HEK293 (cell line): ENCODE measurements at regions not wholly inside any gene's neighbourhood (a gene's known extent, or its start where the extent isn't known, plus 50 kb on each side); places are given as distances from the start of the nearest gene placed in this dataset.

Experiments
- CTCF ChIA-PET: fragments of 350-600 bp; formaldehyde crosslinking; extraction: SDS; loops from one replicate; lab custom pipeline; 2021; ENCODE audit warnings: antibody characterized with exemption; lab: Yijun Ruan, JAX
- POLR2A ChIA-PET: fragments of 300-600 bp; formaldehyde crosslinking; extraction: SDS; loops from one replicate; lab custom pipeline; 2020; ENCODE audit warnings: antibody characterized with exemption, inconsistent platforms; lab: Yijun Ruan, JAX
- H3K27ac ChIP-seq: fragments of 200-500 bp; sonication (Bioruptor generic); 2 replicates; pipeline ENCODE4 v1.5.1; 2014; ENCODE audit warnings: low read depth, low read length, control low read depth, inconsistent platforms; ENCODE audit errors: extremely low read depth
- H3K36me3 ChIP-seq, 2 experiments: fragments of 200-500 bp in 1 of 2; sonication (Bioruptor generic) in 1 of 2; 1 replicate in 1 of 2; 2 replicates in 1 of 2; pipeline ENCODE4 v1.5.1; 2014 to 2017; ENCODE audit warnings: inconsistent platforms in 2 of 2, low read length in 2 of 2; ENCODE audit not compliant: control insufficient read depth in 2 of 2, insufficient read depth in 1 of 2
- H3K4me1 ChIP-seq: fragments of 200-500 bp; sonication (Bioruptor generic); 2 replicates; pipeline ENCODE4 v1.5.1; 2014; ENCODE audit warnings: mild to moderate bottlenecking, low read length, inconsistent platforms; ENCODE audit not compliant: control insufficient read depth, insufficient read depth
- H3K4me3 ChIP-seq: 2 replicates; pipeline ENCODE4 v1.5.1; 2011; ENCODE audit warnings: low read depth, mild to moderate bottlenecking, control low read depth, low read length, moderate library complexity
- H3K9me3 ChIP-seq: fragments of 200-500 bp; sonication (Bioruptor generic); 2 replicates; pipeline ENCODE4 v1.5.1; 2014; ENCODE audit warnings: low read depth, low read length, inconsistent platforms; ENCODE audit not compliant: control insufficient read depth, insufficient read depth
- GFI1B ChIP-seq: fragments of 450-650 bp; formaldehyde crosslinking; IDR thresholded peaks from 2 replicates; pipeline ENCODE4 v1.5.1; 2016; ENCODE audit warnings: missing biosample characterization, missing genetic modification characterization
- GLI4 ChIP-seq: fragments of 450-650 bp; formaldehyde crosslinking; IDR thresholded peaks from 2 replicates; pipeline ENCODE4 v1.5.1; 2016; ENCODE audit warnings: missing biosample characterization, missing genetic modification characterization
- GLIS1 ChIP-seq: fragments of 450-650 bp; formaldehyde crosslinking; IDR thresholded peaks from 2 replicates; pipeline ENCODE4 v1.5.1; 2016; ENCODE audit warnings: missing biosample characterization, missing genetic modification characterization
- GLIS2 ChIP-seq: fragments of 450-650 bp; formaldehyde crosslinking; IDR thresholded peaks from 2 replicates; pipeline ENCODE4 v1.5.1; 2016; ENCODE audit warnings: missing biosample characterization, missing genetic modification characterization
- KLF10 ChIP-seq: fragments of 450-650 bp; IDR thresholded peaks from 2 replicates; pipeline ENCODE4 v1.5.1; 2018; ENCODE audit warnings: missing biosample characterization, mild to moderate bottlenecking, missing genetic modification characterization
- OVOL3 ChIP-seq: fragments of 450-650 bp; formaldehyde crosslinking; IDR thresholded peaks from 2 replicates; pipeline ENCODE4 v1.5.1; 2016; ENCODE audit warnings: missing biosample characterization, missing genetic modification characterization
- SETDB1 ChIP-seq: IDR thresholded peaks from one replicate; pipeline ENCODE4 v1.6.1; 2017; ENCODE audit warnings: mild to moderate bottlenecking, low read length, moderate library complexity, mixed read lengths; ENCODE audit not compliant: insufficient read length
- ZNF248 ChIP-seq: fragments of 450-650 bp; formaldehyde crosslinking; IDR thresholded peaks from 2 replicates; pipeline ENCODE4 v1.5.1; 2017; ENCODE audit warnings: missing biosample characterization, missing genetic modification characterization
- ZNF302 ChIP-seq: fragments of 450-650 bp; formaldehyde crosslinking; IDR thresholded peaks from 2 replicates; pipeline ENCODE4 v1.5.1; 2016; ENCODE audit warnings: missing biosample characterization, missing genetic modification characterization, low read depth
- ZNF341 ChIP-seq: fragments of 450-650 bp; formaldehyde crosslinking; IDR thresholded peaks from 2 replicates; pipeline ENCODE4; 2016; ENCODE audit warnings: low read depth, missing biosample characterization, missing genetic modification characterization
- ZNF350 ChIP-seq: fragments of 450-650 bp; formaldehyde crosslinking; IDR thresholded peaks from 2 replicates; pipeline ENCODE4 v1.5.0; 2017; ENCODE audit warnings: missing biosample characterization, mild to moderate bottlenecking, missing genetic modification characterization
- ZNF391 ChIP-seq: fragments of 450-650 bp; formaldehyde crosslinking; IDR thresholded peaks from 2 replicates; pipeline ENCODE4 v1.5.1; 2016; ENCODE audit warnings: low read depth, missing biosample characterization, missing genetic modification characterization, borderline replicate concordance
- ZNF473 ChIP-seq: fragments of 450-650 bp; formaldehyde crosslinking; IDR thresholded peaks from 2 replicates; pipeline ENCODE4 v1.5.1; 2017; ENCODE audit warnings: missing biosample characterization, missing genetic modification characterization
- ZNF514 ChIP-seq: fragments of 450-650 bp; formaldehyde crosslinking; IDR thresholded peaks from 2 replicates; pipeline ENCODE4 v1.5.1; 2016; ENCODE audit warnings: missing biosample characterization, missing genetic modification characterization
- ZNF610 ChIP-seq: fragments of 450-650 bp; formaldehyde crosslinking; IDR thresholded peaks from 2 replicates; pipeline ENCODE4 v1.5.1; 2016; ENCODE audit warnings: missing biosample characterization, missing genetic modification characterization, borderline replicate concordance
- ZNF777 ChIP-seq: fragments of 450-650 bp; formaldehyde crosslinking; IDR thresholded peaks from 2 replicates; pipeline ENCODE4 v1.5.1; 2017; ENCODE audit warnings: missing biosample characterization, missing genetic modification characterization, borderline replicate concordance
- ZNF843 ChIP-seq: fragments of 450-650 bp; formaldehyde crosslinking; IDR thresholded peaks from 2 replicates; pipeline ENCODE4 v1.5.1; 2016; ENCODE audit warnings: missing biosample characterization, missing genetic modification characterization
- ZSCAN23 ChIP-seq: fragments of 450-650 bp; formaldehyde crosslinking; IDR thresholded peaks from 2 replicates; pipeline ENCODE4 v1.5.1; 2016; ENCODE audit warnings: missing biosample characterization, missing genetic modification characterization
- TF ChIP-seq, protein P1 (sequence below): fragments of 450-650 bp; formaldehyde crosslinking; IDR thresholded peaks from 2 replicates; pipeline ENCODE4 v1.5.1; 2016; ENCODE audit warnings: missing biosample characterization, missing genetic modification characterization, borderline replicate concordance
- TF ChIP-seq, protein P2 (sequence below): fragments of 450-650 bp; formaldehyde crosslinking; IDR thresholded peaks from 2 replicates; pipeline ENCODE4 v1.5.0; 2017; ENCODE audit warnings: missing biosample characterization, missing genetic modification characterization, borderline replicate concordance
- TF ChIP-seq, protein P3 (sequence below): IDR thresholded peaks from 2 replicates; pipeline ENCODE4 v1.6.1; 2011; ENCODE audit warnings: mild to moderate bottlenecking, low read depth, low read length, borderline replicate concordance
- TF ChIP-seq, protein P4 (sequence below): fragments of 450-650 bp; formaldehyde crosslinking; IDR thresholded peaks from 2 replicates; pipeline ENCODE4 v1.5.1; 2017; ENCODE audit warnings: missing biosample characterization, mild to moderate bottlenecking, missing genetic modification characterization, moderate library complexity

DNA sequence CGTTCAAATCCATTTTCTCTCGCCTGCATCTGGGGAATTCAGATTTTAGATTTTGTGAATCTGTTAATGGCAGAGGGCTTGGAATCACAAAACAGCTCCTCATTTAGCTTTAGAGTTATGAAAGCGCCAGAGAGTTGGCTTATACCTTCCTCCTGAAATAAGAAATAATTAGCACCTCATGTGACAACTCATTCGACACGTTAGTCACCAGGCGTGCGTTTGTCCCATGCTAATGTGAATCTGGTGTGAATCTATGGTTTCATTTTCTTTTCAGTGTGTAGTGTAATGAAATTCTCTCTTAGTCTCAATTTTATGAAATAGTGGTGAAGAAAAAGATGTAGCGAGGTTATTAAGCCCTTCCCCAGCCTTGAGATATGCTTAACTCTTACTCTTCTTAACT, 89.4 kb downstream of the EDEM1 start (continued):
- TF ChIP-seq, protein P1, sequence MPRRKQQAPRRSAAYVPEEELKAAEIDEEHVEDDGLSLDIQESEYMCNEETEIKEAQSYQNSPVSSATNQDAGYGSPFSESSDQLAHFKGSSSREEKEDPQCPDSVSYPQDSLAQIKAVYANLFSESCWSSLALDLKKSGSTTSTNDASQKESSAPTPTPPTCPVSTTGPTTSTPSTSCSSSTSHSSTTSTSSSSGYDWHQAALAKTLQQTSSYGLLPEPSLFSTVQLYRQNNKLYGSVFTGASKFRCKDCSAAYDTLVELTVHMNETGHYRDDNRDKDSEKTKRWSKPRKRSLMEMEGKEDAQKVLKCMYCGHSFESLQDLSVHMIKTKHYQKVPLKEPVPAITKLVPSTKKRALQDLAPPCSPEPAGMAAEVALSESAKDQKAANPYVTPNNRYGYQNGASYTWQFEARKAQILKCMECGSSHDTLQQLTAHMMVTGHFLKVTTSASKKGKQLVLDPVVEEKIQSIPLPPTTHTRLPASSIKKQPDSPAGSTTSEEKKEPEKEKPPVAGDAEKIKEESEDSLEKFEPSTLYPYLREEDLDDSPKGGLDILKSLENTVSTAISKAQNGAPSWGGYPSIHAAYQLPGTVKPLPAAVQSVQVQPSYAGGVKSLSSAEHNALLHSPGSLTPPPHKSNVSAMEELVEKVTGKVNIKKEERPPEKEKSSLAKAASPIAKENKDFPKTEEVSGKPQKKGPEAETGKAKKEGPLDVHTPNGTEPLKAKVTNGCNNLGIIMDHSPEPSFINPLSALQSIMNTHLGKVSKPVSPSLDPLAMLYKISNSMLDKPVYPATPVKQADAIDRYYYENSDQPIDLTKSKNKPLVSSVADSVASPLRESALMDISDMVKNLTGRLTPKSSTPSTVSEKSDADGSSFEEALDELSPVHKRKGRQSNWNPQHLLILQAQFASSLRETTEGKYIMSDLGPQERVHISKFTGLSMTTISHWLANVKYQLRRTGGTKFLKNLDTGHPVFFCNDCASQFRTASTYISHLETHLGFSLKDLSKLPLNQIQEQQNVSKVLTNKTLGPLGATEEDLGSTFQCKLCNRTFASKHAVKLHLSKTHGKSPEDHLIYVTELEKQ: no peak
- TF ChIP-seq ZNF777 (tag by site-specific recombination): no peak
- TF ChIP-seq, all 188 proteins: peak for 0

DNA sequence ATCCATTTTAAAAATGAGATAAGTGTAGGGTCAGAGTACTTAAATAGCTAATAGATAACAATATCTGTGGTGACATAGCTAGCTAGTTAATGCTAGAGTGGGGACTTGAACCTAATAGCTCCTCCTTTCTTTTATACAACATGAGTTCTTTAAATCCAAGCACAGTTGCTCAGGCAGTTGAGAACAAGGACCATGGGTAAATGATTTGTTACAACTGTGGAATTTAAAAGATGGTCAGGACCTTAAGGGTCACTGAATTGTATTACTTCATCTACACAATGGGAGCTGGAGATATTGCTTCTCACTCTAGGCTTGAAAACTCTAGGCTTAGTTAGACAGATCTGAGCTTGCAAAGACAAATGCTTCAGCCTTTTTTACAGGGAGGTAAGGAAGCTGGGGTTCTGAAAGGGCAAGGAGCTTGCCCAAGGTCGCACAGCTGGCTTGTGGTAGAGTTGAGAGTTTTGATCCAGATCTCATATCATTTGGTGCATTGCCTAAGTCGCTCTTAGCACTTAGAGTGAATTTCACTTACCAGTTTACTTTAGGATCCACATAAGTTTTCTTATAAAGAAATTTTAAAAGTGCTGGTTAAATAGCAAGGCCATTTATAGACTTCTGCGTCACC, 90.2 kb downstream of the EDEM1 start:
- POLR2A ChIA-PET: no interaction called here
- H3K36me3 ChIP-seq: no peaks in the 10 kb centered on the region
- no peak overlapping the region for H3K27ac ChIP-seq
- CTCF ChIA-PET: interaction anchor here (0.8 kb wide), 1 partner anchor 13 kb away, joined by 3 read pairs; no protein-coding TSS in a partner anchor
- TF ChIP-seq GLI4: no peak
- H3K4me1 ChIP-seq: no peaks in the 10 kb centered on the region
- no peak overlapping the region for H3K4me3 ChIP-seq
- no peaks in the 10 kb centered on the region for H3K9me3 ChIP-seq

DNA sequence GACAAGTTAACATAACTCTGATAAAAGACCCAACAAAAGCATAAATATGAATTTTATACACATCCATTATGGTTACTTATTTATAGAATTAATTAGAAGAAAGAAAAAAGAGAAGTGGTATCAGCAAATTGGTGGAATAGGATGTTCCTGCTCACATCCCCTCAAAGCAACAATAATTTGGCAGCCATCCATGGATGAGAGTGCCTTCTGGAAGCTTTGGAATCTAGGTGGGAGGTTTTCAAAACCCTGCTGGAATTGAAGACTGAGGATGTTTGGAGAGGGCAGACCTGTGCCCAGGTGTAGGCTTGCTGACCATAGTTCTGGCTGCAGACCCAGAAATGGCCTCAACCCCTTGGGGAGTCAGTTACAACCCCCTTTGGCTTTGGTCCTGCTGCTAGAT, 91.2 kb downstream of the EDEM1 start:
- CTCF ChIA-PET: no interaction called here
- no peak for TF ChIP-seq ZSCAN23 (tag by site-specific recombination)
- no peak for TF ChIP-seq ZNF391 (tag by site-specific recombination)
- TF ChIP-seq ZNF514: no peak
- H3K27ac ChIP-seq: no peak overlapping the region
- H3K4me1 ChIP-seq: no peaks in the 10 kb centered on the region
- H3K9me3 ChIP-seq: no peaks in the 10 kb centered on the region
- H3K36me3 ChIP-seq: no peaks in the 10 kb centered on the region
- no peak overlapping the region for H3K4me3 ChIP-seq
- POLR2A ChIA-PET: no interaction called here

DNA sequence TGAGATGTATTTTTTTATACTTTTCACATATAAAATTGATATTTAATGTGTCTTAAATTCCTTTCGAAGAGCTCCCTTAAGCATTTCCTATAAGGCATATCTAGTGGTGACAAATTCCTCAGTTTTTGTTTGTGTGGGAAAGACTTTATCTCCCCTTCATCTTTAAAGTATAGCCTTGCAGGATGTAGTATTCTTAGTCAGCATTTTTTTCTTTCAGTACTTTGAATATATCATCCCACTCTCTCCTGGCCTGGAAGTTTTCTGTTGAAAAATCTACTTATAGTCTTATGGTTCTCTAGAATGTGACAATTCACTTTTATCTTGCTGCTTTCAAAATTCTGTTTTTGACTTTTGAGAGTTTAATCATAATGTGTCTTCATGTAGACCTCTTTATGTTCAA, 95.2 kb downstream of the EDEM1 start:
- ChIA-PET CTCF (no interaction called here), POLR2A (no interaction called here)
- TF ChIP-seq GLIS2 (tag by site-specific recombination) (no peak), ZNF350 (tag by site-specific recombination) (no peak), ZNF843 (tag by site-specific recombination) (no peak), ZNF341 (tag by site-specific recombination) (no peak), KLF10 (no peak), ZNF302 (tag by site-specific recombination) (no peak), OVOL3 (no peak), ZNF610 (tag by site-specific recombination) (no peak), SETDB1 (no peak), ZSCAN23 (tag by site-specific recombination) (no peak), ZNF248 (no peak), GLIS1 (no peak), GFI1B (tag by site-specific recombination) (no peak), ZNF473 (tag by site-specific recombination) (no peak)
- TF ChIP-seq, protein P2, sequence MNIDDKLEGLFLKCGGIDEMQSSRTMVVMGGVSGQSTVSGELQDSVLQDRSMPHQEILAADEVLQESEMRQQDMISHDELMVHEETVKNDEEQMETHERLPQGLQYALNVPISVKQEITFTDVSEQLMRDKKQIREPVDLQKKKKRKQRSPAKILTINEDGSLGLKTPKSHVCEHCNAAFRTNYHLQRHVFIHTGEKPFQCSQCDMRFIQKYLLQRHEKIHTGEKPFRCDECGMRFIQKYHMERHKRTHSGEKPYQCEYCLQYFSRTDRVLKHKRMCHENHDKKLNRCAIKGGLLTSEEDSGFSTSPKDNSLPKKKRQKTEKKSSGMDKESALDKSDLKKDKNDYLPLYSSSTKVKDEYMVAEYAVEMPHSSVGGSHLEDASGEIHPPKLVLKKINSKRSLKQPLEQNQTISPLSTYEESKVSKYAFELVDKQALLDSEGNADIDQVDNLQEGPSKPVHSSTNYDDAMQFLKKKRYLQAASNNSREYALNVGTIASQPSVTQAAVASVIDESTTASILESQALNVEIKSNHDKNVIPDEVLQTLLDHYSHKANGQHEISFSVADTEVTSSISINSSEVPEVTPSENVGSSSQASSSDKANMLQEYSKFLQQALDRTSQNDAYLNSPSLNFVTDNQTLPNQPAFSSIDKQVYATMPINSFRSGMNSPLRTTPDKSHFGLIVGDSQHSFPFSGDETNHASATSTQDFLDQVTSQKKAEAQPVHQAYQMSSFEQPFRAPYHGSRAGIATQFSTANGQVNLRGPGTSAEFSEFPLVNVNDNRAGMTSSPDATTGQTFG (tag by site-specific recombination): no peak
- TF ChIP-seq, protein P3, sequence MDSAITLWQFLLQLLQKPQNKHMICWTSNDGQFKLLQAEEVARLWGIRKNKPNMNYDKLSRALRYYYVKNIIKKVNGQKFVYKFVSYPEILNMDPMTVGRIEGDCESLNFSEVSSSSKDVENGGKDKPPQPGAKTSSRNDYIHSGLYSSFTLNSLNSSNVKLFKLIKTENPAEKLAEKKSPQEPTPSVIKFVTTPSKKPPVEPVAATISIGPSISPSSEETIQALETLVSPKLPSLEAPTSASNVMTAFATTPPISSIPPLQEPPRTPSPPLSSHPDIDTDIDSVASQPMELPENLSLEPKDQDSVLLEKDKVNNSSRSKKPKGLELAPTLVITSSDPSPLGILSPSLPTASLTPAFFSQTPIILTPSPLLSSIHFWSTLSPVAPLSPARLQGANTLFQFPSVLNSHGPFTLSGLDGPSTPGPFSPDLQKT: no peak
- TF ChIP-seq, protein P4, sequence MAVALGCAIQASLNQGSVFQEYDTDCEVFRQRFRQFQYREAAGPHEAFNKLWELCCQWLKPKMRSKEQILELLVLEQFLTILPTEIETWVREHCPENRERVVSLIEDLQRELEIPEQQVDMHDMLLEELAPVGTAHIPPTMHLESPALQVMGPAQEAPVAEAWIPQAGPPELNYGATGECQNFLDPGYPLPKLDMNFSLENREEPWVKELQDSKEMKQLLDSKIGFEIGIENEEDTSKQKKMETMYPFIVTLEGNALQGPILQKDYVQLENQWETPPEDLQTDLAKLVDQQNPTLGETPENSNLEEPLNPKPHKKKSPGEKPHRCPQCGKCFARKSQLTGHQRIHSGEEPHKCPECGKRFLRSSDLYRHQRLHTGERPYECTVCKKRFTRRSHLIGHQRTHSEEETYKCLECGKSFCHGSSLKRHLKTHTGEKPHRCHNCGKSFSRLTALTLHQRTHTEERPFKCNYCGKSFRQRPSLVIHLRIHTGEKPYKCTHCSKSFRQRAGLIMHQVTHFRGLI: no peak
- Histone ChIP-seq H3K9me3 (no peaks in the 10 kb centered on the region), H3K4me1 (no peaks in the 10 kb centered on the region), H3K27ac (no peak overlapping the region), H3K36me3 (no peaks in the 10 kb centered on the region), H3K4me3 (no peak overlapping the region)
